IPS-18a (cell line): ENCODE measurements at regions not wholly inside any gene's neighbourhood (a gene's known extent, or its start where the extent isn't known, plus 50 kb on each side); places are given as distances from the start of the nearest gene placed in this dataset.

ENCODE experiments used
- H3K27ac ChIP-seq: one replicate; pipeline ENCODE4 v1.5.1; 2013; ENCODE audit warnings: low read length
- H3K27me3 ChIP-seq: one replicate; pipeline ENCODE4 v1.6.1; 2013; ENCODE audit warnings: mild to moderate bottlenecking, low read length; ENCODE audit not compliant: control insufficient read depth, insufficient read depth
- H3K36me3 ChIP-seq: one replicate; pipeline ENCODE4 v1.6.1; 2013; ENCODE audit warnings: low read depth, low read length; ENCODE audit not compliant: control insufficient read depth
- H3K4me1 ChIP-seq: one replicate; pipeline ENCODE4 v1.6.1; 2013; ENCODE audit warnings: low read depth, low read length; ENCODE audit not compliant: control insufficient read depth
- H3K4me3 ChIP-seq: one replicate; pipeline ENCODE4 v1.5.1; 2013; ENCODE audit warnings: low read length
- H3K9ac ChIP-seq: one replicate; pipeline ENCODE4 v1.6.1; 2013; ENCODE audit warnings: mild to moderate bottlenecking, low read length, moderate library complexity
- H3K9me3 ChIP-seq: one replicate; pipeline ENCODE4 v1.6.1; 2013; ENCODE audit warnings: low read depth, low read length; ENCODE audit not compliant: control insufficient read depth

- H3K9me3 ChIP-seq = no peaks in the 10 kb centered on the region
- no peak overlapping the region for H3K9ac ChIP-seq
- no peaks in the 10 kb centered on the region for H3K27me3 ChIP-seq
- H3K4me1 ChIP-seq = no peaks in the 10 kb centered on the region
- H3K27ac ChIP-seq = no peak overlapping the region
- H3K4me3 ChIP-seq = no peak overlapping the region
- no peaks in the 10 kb centered on the region for H3K36me3 ChIP-seq
Measured at GRCh38 chr7:84495128-84495527, 300.5 kb upstream of the SEMA3A start.

GRCh38 chr7:84492098-84493034, 297.8 kb upstream of the SEMA3A start:
- Histone ChIP-seq H3K27ac (no peak overlapping the region), H3K4me3 (no peak overlapping the region)

GRCh38 chr7:84490661-84491060, 296.1 kb upstream of the SEMA3A start:
- Histone ChIP-seq H3K9ac (no peak overlapping the region), H3K36me3 (no peaks in the 10 kb centered on the region), H3K27me3 (no peaks in the 10 kb centered on the region), H3K27ac (no peak overlapping the region), H3K4me1 (peaks cover 3% of the 10 kb centered on the region), H3K4me3 (no peak overlapping the region), H3K9me3 (no peaks in the 10 kb centered on the region)

More at GRCh38 chr7:84492098-84493034, 297.8 kb upstream of the SEMA3A start:
- Histone ChIP-seq H3K27me3 (no peaks in the 10 kb centered on the region), H3K9me3 (no peaks in the 10 kb centered on the region), H3K4me1 (peaks cover under 1% of the 10 kb centered on the region), H3K9ac (no peak overlapping the region), H3K36me3 (no peaks in the 10 kb centered on the region)

- peaks cover 10% of the 10 kb centered on the region for H3K4me1 ChIP-seq
- no peaks in the 10 kb centered on the region for H3K9me3 ChIP-seq
- H3K36me3 ChIP-seq = no peaks in the 10 kb centered on the region
- H3K27ac ChIP-seq = no peak overlapping the region
- H3K4me3 ChIP-seq = no peak overlapping the region
- no peaks in the 10 kb centered on the region for H3K27me3 ChIP-seq
- H3K9ac ChIP-seq = no peak overlapping the region
Measured at GRCh38 chr7:84484502-84485079, 290.0 kb upstream of the SEMA3A start.

GRCh38 chr7:84482476-84482875, 287.9 kb upstream of the SEMA3A start:
- Histone ChIP-seq H3K36me3 (no peaks in the 10 kb centered on the region), H3K4me1 (peaks cover 24% of the 10 kb centered on the region), H3K9ac (no peak overlapping the region), H3K9me3 (no peaks in the 10 kb centered on the region), H3K27ac (no peak overlapping the region), H3K27me3 (no peaks in the 10 kb centered on the region), H3K4me3 (no peak overlapping the region)

GRCh38 chr7:84479059-84479458, 284.5 kb upstream of the SEMA3A start:
- H3K9me3 ChIP-seq = no peaks in the 10 kb centered on the region
- H3K4me1 ChIP-seq = peaks cover 22% of the 10 kb centered on the region
- no peaks in the 10 kb centered on the region for H3K27me3 ChIP-seq
- H3K36me3 ChIP-seq = no peaks in the 10 kb centered on the region
- H3K27ac ChIP-seq = no peak overlapping the region
- H3K9ac ChIP-seq = no peak overlapping the region
- H3K4me3 ChIP-seq = no peak overlapping the region

GRCh38 chr7:84477786-84478478, 283.3 kb upstream of the SEMA3A start:
- Histone ChIP-seq H3K9ac (no peak overlapping the region), H3K4me1 (peaks cover 22% of the 10 kb centered on the region), H3K9me3 (no peaks in the 10 kb centered on the region), H3K27ac (no peak overlapping the region), H3K4me3 (no peak overlapping the region), H3K36me3 (no peaks in the 10 kb centered on the region), H3K27me3 (no peaks in the 10 kb centered on the region)

- Histone ChIP-seq H3K9me3 (no peaks in the 10 kb centered on the region), H3K36me3 (no peaks in the 10 kb centered on the region), H3K27ac (no peak overlapping the region), H3K4me3 (no peak overlapping the region), H3K4me1 (peaks cover 14% of the 10 kb centered on the region), H3K9ac (no peak overlapping the region), H3K27me3 (no peaks in the 10 kb centered on the region)
Measured at GRCh38 chr7:84474436-84474835, 279.8 kb upstream of the SEMA3A start.

GRCh38 chr7:84471576-84471975, 277.0 kb upstream of the SEMA3A start:
- H3K36me3 ChIP-seq = no peaks in the 10 kb centered on the region
- no peak overlapping the region for H3K27ac ChIP-seq
- peaks cover 3% of the 10 kb centered on the region for H3K4me1 ChIP-seq
- no peak overlapping the region for H3K4me3 ChIP-seq
- H3K9ac ChIP-seq = no peak overlapping the region
- no peaks in the 10 kb centered on the region for H3K27me3 ChIP-seq
- no peaks in the 10 kb centered on the region for H3K9me3 ChIP-seq

- Histone ChIP-seq H3K27ac (peak overlapping the region; percentile 20), H3K27me3 (no peaks in the 10 kb centered on the region), H3K9me3 (no peaks in the 10 kb centered on the region)
Measured at GRCh38 chr7:84469034-84469433, 274.4 kb upstream of the SEMA3A start.

GRCh38 chr7:84462259-84462658, 267.7 kb upstream of the SEMA3A start:
- Histone ChIP-seq H3K27me3 (no peaks in the 10 kb centered on the region), H3K4me1 (no peaks in the 10 kb centered on the region), H3K36me3 (no peaks in the 10 kb centered on the region), H3K27ac (no peak overlapping the region), H3K4me3 (no peak overlapping the region), H3K9me3 (no peaks in the 10 kb centered on the region), H3K9ac (no peak overlapping the region)

More at GRCh38 chr7:84469034-84469433, 274.4 kb upstream of the SEMA3A start:
- Histone ChIP-seq H3K9ac (no peak overlapping the region), H3K4me1 (peaks cover 3% of the 10 kb centered on the region), H3K36me3 (no peaks in the 10 kb centered on the region), H3K4me3 (no peak overlapping the region)
